GM12892 (cell line): ENCODE measurements at regions not wholly inside any gene's neighbourhood (a gene's known extent, or its start where the extent isn't known, plus 50 kb on each side); places are given as distances from the start of the nearest gene placed in this dataset.

ENCODE experiments used
- DNase-seq: peaks from one replicate; pipeline ENCODE4 v3.0.0; 2011; ENCODE audit not compliant: insufficient read length
- FAIRE-seq: peaks from 2 replicates; lab custom pipeline; 2011; peaks lifted over from hg19 to GRCh38; lab: Jason Lieb, UNC
- POLR2A ChIP-seq: IDR thresholded peaks from 2 replicates; pipeline ENCODE4 v1.6.1; 2011; ENCODE audit warnings: low read depth, low read length, control low read depth
- POLR2AphosphoS5 ChIP-seq: IDR thresholded peaks from 2 replicates; pipeline ENCODE4 v1.6.1; 2011; ENCODE audit warnings: low read depth, low read length, control low read depth
- TAF1 ChIP-seq: IDR thresholded peaks from 2 replicates; pipeline ENCODE4 v1.6.1; 2011; ENCODE audit warnings: low read depth, mild to moderate bottlenecking, control low read depth, low read length, borderline replicate concordance

DNA sequence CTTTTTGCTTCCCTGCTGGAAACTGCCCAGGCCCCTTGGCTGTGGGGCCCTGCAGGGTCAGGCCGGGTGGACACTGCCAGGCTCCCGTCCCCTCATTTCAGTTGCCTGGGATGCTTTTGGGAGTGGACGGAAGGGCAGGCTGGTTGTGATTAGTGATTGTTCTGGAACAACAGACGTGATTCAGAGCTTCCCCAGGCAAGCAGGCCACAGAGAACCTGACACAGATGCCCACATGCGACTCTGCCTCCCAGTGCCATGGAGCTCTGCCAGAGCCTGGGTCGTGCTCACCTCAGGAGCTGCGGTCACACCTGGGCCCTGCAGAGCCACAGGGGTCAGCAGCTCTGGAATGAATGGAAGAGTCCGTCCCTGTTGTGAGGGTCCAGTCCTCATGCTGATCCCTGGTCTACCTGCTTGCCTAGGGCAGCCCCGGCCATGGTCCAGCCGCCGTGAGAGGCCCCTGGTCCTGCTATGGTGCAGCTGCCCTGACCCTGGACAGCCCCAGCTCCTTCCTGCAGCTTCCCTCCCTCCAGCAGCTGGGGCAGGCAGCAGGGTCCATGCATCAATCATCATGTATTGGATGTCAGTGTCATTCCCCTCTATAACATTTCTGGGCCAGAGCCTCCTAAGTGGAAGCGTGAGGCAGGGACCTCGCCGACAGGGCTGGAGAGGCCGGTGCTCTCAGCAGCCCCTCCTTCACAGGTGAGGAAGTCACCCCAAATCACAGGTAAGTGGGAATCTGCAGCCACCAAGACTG is 518.6 kb upstream of the MYT1L start:
- DNase-seq (no peak), FAIRE-seq (no peak)
- TF ChIP-seq TAF1 = no peak
- TF ChIP-seq POLR2AphosphoS5 = no peak
- TF ChIP-seq POLR2A = no peak

DNA sequence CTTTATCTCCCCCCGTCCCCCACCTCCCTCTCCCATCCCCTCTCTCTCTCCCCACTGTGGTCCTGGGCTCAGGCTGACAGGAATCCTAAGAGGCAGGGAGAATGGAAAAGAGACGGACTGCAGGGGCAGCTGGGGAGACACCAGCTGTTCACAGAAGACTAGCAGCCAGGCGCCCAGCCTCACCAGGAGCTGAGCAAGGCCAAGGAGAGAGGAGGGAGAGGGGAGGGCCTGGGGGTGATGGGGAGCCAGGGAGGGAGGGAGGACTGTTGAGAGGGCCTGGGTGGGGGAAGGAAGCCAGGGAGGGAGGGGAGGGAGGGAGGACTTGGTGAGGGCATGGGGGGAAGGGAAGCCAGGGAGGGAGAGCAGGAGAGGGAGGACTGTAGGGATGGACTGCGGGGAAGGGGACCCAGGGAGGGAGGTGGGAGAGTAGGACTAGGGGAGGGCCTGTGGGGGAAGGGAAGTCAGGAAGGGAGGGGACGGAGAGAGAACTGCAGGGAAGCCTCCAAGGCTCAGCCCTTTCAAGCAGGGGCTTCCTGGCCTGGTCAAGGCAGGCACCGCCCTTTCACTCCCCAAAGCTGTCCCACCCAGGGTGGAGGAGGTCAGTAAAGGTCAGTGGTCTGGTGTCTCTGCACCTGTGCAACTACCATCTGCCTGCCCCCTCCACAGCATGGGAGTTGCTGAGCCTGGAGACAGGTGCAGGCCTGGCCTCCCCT is 517.7 kb upstream of the MYT1L start:
- FAIRE-seq = no peak
- no peak for DNase-seq
- TF ChIP-seq POLR2AphosphoS5 (no peak), TAF1 (no peak), POLR2A (no peak)

DNA sequence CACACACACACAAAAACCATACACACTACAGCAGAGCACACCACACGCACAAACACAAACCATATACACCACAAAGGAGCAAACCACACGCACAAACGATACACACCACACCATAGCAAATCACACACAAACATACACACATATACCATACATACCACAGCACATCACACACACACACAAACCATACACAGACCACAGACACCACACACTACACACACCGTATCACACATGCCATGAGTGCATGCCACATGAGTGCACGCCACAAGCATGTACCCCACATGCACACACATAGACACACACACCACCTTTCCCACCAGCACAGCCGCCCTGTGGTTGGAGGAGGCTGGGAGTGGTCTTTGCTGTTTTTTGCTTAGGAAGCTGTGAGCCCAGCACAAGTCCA is 517.1 kb upstream of the MYT1L start:
- no peak for FAIRE-seq
- TF ChIP-seq TAF1 (no peak), POLR2AphosphoS5 (no peak), POLR2A (no peak)
- no peak for DNase-seq

DNA sequence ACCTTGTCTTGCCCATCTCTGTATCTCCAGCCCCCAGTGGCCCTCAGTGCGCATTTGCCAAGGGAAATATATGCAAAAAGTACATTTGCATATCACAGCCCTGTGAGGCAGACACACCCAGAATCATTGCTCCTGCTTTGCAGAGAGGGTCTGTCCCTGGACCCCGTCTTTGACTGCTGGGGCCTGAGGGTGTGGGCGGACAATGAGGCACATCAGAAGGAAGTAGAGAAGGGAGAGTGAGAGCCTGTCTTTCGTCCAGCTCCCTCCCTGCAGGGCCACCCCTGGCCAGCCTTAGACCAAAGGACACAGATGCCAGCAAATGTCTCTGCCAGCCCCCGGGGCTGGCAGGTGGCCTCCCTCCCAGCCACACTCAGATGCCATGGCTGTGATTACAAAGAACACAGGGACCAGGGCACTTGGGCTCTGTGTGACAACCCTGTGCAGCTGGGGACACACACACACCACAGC is 516.2 kb upstream of the MYT1L start:
- FAIRE-seq = no peak

DNA sequence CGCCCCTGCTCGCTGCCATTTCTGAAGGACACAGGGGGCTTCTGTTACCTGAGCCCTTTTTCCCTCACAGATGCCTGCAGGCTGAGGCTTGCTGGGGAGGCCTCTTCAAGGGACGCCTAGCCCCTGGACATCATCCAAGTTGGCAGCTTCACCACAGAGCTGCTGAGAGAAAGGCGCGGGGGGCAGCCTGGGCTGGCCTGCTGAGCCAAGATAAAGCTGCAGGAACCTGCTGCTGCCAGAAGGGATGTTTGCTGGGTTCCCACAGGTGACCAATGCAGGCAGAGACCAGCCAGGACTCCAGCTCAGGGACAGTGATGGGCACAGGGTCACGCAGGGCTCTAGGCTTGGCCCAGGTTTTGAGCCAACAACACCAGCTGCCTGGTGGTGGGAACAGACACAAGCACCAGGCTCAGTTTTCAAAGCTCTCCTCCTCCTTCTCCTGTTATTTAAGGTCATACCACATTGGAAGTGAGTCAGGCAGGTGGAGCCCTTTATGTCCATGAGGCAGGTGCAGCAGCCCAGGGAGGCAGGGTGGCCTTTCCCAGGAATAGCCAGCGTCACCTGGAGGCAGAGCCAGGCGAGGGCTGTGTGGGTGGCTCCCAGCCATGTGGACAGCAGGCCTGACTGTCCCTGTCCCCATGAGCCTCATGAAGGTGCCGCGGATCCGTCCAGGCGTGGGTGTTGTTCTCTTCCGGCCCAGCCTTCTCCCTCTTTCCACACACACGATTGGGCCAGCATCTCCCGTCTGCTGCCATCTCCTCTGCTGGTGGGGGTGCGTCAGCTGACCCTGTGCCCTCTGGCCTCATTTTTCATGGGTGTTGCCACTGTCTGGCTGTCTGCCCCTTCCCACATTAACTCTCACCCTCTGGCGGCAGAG is 515.5 kb upstream of the MYT1L start:
- TF ChIP-seq TAF1 = no peak
- no peak for TF ChIP-seq POLR2AphosphoS5
- no peak for TF ChIP-seq POLR2A

More for the DNA sequence above, 516.2 kb upstream of the MYT1L start:
- no peak for TF ChIP-seq TAF1
- DNase-seq = no peak

DNA sequence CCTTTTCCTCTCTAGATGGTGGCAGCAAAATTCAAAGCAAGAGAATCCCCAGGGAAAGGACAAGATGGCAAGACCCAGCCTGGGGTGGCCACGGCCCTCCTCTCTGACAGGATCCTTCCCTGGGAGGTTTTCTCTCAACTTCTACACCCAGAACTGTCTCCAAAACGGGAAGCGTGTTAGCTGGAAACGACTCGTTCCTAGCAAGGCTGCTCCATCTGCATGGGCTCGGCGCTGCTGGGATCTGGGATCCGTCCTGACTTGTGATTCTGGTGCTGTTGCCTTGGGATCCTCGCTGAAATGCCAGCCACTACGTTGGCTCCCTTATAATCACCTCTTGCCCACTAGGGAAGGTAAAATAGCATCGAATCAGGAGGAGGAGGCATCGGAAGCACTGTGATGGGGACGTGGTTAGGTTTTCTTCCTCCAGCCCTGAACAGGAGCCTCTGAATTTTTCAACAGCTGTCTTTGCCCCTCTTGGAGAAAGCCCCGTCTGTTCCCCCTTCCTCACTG is 514.8 kb upstream of the MYT1L start:
- DNase-seq = no peak
- FAIRE-seq = no peak
- no peak for TF ChIP-seq POLR2AphosphoS5
- no peak for TF ChIP-seq TAF1
- TF ChIP-seq POLR2A = no peak

More for the DNA sequence above, 515.5 kb upstream of the MYT1L start:
- no peak for FAIRE-seq
- no peak for DNase-seq

DNA sequence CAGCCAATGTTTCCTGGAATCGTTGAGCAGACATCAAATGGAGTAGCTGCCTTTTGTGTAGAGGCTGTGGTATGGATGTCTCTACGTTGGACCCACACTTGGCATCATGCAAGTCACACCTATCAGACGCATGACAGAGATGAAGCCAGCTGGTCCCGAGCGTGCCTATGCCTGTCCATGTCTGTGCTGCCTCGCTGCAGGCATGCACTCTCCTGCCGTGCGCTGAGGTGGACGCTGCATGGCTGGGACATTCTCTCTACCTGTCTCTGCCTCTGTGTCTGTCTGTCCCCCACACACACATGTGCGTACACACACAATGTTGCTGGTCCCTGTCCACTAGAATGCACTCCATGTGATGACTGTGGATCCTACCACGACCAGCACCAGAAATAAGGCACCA is 514.2 kb upstream of the MYT1L start:
- FAIRE-seq (no peak), DNase-seq (no peak)
- no peak for TF ChIP-seq POLR2A
- TF ChIP-seq POLR2AphosphoS5 = no peak
- no peak for TF ChIP-seq TAF1

DNA sequence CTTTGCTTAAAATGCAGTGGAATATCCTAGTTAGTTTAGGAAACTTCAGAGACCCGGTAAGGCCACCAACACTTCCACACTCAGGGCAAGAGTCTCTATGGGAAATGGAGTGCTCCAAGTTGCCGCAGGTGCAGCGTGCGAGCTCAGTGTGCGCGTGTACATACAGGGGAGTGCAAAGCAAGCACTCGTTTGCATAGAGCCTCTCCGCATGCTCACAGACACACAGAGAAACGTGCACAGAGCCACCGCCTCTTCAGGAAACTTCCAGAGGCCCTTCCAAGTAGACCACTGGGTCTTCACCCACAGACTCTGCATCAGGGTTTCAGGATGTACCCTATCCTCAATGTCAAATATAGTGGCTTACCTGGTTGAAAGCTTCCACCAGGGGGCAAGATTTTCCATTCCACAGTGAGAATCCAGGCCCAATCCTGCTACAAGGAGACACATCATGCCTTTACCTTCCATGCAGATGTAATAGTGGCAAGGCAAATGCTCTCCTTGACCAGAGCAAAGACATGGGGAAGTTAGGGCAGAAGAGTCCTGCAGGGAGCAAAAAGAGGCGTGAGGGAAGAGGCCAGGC is 513.0 kb upstream of the MYT1L start:
- no peak for FAIRE-seq
- no peak for DNase-seq

DNA sequence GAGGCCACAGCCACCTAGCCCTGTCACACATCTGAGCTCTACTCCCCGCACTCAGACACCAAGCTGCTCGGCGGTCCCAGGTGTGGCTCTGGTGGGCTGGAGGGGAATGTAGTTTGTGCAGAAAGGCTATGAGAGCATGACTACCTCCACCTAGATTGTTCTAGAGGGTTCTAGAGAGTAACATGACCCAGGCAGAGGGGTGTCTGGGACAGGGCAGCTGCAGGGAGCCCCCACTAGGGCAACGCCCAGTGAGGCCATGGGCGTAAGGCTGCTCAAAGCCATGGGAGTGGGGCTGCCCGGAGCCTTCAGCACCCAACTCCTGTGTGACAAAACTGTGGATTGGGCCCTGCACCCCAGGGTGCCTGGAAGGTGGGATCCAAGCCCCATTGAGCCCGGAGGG is 511.4 kb upstream of the MYT1L start:
- FAIRE-seq (no peak), DNase-seq (no peak)
- no peak for TF ChIP-seq POLR2AphosphoS5

More for the DNA sequence above, 513.0 kb upstream of the MYT1L start:
- TF ChIP-seq TAF1 (no peak), POLR2A (no peak), POLR2AphosphoS5 (no peak)

DNA sequence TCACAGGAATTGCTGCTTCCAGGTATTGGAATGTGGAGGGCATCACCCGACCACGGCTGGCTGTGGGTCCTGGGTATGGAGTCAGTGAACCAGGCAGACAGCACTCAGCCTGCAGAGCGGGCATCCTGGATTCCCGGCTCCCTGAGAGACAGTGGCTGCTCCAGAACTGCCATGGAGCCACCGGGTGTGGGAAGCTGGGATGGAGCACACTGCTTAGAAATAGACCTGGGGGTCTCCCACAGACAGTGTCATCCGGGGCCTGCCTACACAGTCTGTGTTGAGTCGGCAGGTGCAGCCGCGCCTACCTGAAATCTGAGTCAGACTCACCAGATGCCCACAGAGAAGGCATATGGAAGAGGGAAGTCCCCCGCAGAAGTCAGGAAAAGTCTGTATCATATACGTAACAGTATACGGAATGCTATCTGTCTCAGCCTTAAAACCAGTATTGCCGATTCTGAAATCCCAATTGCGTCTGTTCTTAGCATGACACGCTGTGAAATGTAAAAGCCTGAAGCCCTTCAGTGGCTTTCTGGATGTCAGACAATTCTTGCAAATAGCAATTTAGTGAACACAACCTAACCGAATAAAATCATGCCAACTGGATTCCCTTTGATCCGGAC is 509.7 kb upstream of the MYT1L start:
- TF ChIP-seq POLR2AphosphoS5 (no peak), POLR2A (no peak), TAF1 (no peak)
- FAIRE-seq (no peak), DNase-seq (no peak)
